ENCODE measurements at regions not wholly inside any gene's neighbourhood (a gene's known extent, or its start where the extent isn't known, plus 50 kb on each side); places are given as distances from the start of the nearest gene placed in this dataset.

GRCh38 chr2:156933645-156934225, 323.8 kb upstream of the GALNT5 start:
- TF ChIP-seq GATA3 (IDR thresholded peaks at IDR 0.05; ENCODE audit: low read depth, low read length) (no peak), GATA2 (IDR thresholded peaks at IDR 0.05; ENCODE audit: low read depth, low read length) (no peak)

- TF ChIP-seq GATA2 (IDR thresholded peaks at IDR 0.05; ENCODE audit: low read depth, low read length) (no peak), GATA3 (IDR thresholded peaks at IDR 0.05; ENCODE audit: low read depth, low read length) (no peak)
These were observed 321.9 kb upstream of the GALNT5 start for GRCh38 chr2:156935616-156936015.

DNA sequence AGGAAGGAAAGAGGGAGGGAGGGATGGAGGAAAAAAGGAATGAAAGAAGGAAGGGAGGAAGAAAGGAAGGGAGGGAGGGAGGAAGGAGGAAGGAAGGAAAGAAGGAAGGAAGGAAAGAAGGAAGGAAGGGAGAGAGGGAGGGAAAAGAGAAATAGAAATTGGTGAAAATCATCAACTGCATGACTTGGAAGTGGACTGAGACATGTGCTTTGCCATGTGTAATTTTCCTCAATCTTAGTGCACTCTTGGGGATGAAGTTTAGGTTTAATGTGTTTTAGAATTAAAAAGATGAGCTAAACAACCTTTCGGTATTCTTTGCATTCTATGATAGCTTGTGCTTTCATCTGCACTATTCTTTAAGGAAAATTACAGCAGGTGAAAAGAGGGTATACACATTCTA, 320.1 kb upstream of the GALNT5 start:
- no peak for TF ChIP-seq GATA2 (IDR thresholded peaks at IDR 0.05; ENCODE audit: low read depth, low read length)
- TF ChIP-seq GATA3 (IDR thresholded peaks at IDR 0.05; ENCODE audit: low read depth, low read length) = no peak

DNA sequence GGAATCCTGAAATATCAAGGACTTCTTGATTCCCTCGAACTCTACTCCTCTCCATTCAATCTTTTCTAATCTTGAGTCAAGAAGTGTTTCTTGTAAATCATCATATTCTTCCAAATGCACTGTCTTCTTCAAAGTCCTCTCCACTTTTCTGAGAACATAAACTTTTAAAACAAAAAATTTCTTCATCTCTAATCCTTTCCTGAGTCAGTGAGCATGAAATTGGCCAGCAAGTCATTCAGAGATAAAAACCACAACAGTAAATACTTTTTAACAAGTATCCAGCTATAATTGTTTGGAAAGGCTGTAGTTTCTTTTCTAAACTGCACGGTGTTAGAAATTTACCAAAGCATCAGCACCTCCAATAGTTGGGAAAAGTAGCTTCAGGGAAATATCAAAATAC, 312.6 kb upstream of the GALNT5 start:
- no peak for TF ChIP-seq GATA3 (IDR thresholded peaks at IDR 0.05; ENCODE audit: low read depth, low read length)
- no peak for TF ChIP-seq GATA2 (IDR thresholded peaks at IDR 0.05; ENCODE audit: low read depth, low read length)

- TF ChIP-seq GATA3 (IDR thresholded peaks at IDR 0.05; ENCODE audit: low read depth, low read length) = no peak
- no peak for TF ChIP-seq GATA2 (IDR thresholded peaks at IDR 0.05; ENCODE audit: low read depth, low read length)
These were observed 310.2 kb upstream of the GALNT5 start for GRCh38 chr2:156947261-156947660.

- TF ChIP-seq GATA3 (IDR thresholded peaks at IDR 0.05; ENCODE audit: low read depth, low read length) (no peak), GATA2 (IDR thresholded peaks at IDR 0.05; ENCODE audit: low read depth, low read length) (no peak)
These were observed 301.8 kb upstream of the GALNT5 start for GRCh38 chr2:156955701-156956100.

- TF ChIP-seq GATA2 (IDR thresholded peaks at IDR 0.05; ENCODE audit: low read depth, low read length) = no peak
- no peak for TF ChIP-seq GATA3 (IDR thresholded peaks at IDR 0.05; ENCODE audit: low read depth, low read length)
These were observed 301.3 kb upstream of the GALNT5 start for GRCh38 chr2:156956161-156956560.

DNA sequence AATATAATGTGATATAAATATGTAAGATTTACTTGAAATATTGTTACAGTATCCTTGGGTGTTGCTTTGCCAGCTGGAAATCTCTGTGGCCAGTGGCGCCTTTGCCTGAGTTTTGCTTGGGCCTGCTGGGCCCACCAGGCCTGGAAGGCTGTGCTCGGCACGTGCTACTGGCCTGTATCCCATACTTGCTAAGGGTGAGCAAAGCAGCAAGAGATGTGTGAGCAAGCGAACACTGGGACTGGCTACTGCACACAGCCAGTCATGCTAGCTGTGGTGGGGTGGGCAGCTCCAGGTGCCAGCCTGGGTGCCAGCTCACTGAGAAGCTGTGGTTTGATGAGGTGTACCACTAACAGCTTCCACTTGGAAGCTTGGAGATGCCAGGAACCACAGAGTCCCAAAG, 299.1 kb upstream of the GALNT5 start:
- TF ChIP-seq GATA2 (IDR thresholded peaks at IDR 0.05; ENCODE audit: low read depth, low read length) (no peak), GATA3 (IDR thresholded peaks at IDR 0.05; ENCODE audit: low read depth, low read length) (no peak)

DNA sequence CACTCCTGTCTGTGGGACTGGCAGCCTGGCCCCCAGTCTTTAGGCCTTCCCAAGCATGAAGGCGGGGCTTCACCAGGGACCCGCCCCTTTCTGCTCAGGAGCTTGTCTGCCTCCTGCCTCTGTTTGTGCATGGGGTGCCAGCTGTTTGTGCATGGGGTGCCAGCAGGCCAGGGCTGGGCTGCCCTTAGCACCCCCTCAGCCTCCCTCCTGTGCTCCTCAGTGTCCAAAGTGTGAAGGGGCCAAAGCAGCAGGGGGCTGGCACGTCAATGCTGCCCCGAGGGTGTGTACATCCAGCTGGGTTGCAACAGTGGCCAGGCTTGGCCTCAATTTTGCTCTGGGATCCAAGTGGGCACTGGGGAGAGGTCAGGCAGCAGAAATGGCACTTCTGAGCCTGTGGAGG, 298.0 kb upstream of the GALNT5 start:
- no peak for TF ChIP-seq GATA3 (IDR thresholded peaks at IDR 0.05; ENCODE audit: low read depth, low read length)
- no peak for TF ChIP-seq GATA2 (IDR thresholded peaks at IDR 0.05; ENCODE audit: low read depth, low read length)

DNA sequence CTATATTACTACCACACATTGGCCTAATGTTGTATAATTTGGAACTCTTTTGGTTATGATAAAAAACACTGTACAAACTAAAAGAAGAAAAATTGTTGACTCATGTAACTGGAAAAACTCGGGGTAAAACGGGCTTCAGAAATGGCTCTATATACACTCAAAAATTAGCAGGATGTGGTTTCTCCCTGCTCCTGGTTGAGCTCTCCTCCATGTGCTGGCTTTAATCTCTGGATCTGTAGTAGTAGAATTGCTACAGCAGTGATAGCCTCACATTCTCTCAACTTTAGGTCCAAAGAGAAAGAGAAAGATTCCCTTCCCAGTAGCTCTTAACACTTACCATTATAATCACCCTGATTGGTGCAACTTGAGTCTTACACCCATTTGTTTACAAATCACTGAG, 274.9 kb upstream of the GALNT5 start:
- TF ChIP-seq GATA3 (IDR thresholded peaks at IDR 0.05; ENCODE audit: low read depth, low read length) (no peak), GATA2 (IDR thresholded peaks at IDR 0.05; ENCODE audit: low read depth, low read length) (no peak)

DNA sequence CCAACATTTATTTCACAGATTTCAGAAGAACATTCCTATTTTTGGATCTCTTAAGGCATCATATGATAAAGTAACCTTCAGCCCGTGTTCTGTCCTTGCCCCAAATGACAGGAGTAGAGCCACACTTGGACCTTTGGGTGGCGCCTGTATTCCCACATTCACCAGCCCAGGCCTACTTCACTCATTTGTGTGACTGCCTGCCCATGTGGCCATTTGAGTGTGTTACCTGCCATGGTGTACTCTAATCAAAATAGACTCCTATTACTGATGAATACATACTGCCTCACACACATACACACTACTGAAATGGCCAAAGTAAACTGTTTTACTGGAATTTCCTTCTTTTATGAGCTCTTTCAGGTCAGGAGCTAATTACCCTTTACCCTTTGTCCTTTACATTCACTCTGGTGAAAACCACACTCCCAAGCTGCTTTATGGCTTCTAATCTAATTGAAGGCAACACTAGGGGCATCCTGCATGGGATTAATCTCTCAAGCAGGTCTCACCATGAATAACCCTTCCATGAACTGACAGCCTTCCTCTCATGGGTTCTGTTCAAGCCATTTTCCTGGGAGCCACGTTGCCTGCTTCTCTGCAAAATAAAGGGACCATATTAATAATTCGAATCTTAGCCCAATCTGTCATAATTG, 271.0 kb upstream of the GALNT5 start:
- no peak for TF ChIP-seq GATA3 (IDR thresholded peaks at IDR 0.05; ENCODE audit: low read depth, low read length)
- TF ChIP-seq GATA2 (IDR thresholded peaks at IDR 0.05; ENCODE audit: low read depth, low read length) = no peak

GRCh38 chr2:156999661-157000060, 257.8 kb upstream of the GALNT5 start:
- no peak for TF ChIP-seq GATA3 (IDR thresholded peaks at IDR 0.05; ENCODE audit: low read depth, low read length)
- TF ChIP-seq GATA2 (IDR thresholded peaks at IDR 0.05; ENCODE audit: low read depth, low read length) = no peak

DNA sequence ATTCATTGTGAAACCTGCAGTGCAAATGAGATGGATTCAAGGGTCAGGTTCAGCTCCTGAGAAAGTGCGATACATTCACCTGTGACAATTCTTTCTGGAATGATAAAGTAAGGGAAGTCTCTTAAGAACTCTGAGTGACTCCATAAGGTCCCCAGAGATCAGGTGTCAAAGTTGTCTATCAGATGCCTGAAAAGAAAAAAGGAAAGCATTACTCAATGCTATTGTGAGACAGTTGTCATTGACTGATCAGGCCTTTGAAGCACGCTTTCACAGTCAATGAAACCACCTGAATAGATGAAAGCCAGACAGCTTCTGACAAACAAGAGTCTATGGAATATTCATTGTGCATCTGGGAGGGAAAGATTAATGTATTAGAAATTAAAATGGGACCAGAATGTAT, 252.7 kb upstream of the GALNT5 start:
- TF ChIP-seq GATA3 (IDR thresholded peaks at IDR 0.05; ENCODE audit: low read depth, low read length) = no peak
- TF ChIP-seq GATA2 (IDR thresholded peaks at IDR 0.05; ENCODE audit: low read depth, low read length) = no peak

DNA sequence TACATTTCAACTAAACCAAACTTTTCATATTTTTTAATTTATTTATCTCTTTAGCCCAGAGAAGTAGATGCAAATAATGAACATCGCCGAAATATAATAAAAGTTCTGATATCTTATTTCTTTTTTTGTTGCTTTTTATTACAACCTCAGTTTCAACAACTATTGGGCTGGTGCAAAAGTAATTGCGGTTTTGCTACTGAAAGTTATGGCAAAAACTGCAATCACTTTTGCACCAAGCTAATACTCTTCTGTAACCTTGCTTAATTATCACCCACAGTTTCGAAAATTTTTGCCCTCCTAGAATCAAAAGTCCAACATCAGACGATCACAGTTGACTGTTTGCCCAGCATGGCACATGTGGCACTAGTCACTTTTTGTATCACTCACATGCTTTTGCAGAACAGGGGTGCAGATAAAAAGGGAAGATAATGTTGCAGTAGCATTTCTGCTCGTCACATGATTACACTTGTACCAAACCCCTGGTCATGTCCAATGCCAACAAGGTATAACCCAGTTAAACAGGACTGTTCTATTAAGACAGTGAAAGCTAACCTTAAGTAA, 242.4 kb upstream of the GALNT5 start:
- TF ChIP-seq GATA2 (IDR thresholded peaks at IDR 0.05; ENCODE audit: low read depth, low read length) (no peak), GATA3 (IDR thresholded peaks at IDR 0.05; ENCODE audit: low read depth, low read length) (no peak)

GRCh38 chr2:157024129-157024528, 233.4 kb upstream of the GALNT5 start:
- TF ChIP-seq GATA3 (IDR thresholded peaks at IDR 0.05; ENCODE audit: low read depth, low read length) (no peak), GATA2 (IDR thresholded peaks at IDR 0.05; ENCODE audit: low read depth, low read length) (no peak)
